DOHH2 (cell line): ENCODE measurements at regions not wholly inside any gene's neighbourhood (a gene's known extent, or its start where the extent isn't known, plus 50 kb on each side); places are given as distances from the start of the nearest gene placed in this dataset.

Experiments used
- EZH2phosphoT487 ChIP-seq: fragments of 200-600 bp; sonication (generic); IDR thresholded peaks from 2 replicates; pipeline ENCODE4 v1.6.1; 2017; ENCODE audit warnings: borderline replicate concordance, mild to moderate bottlenecking, antibody characterized with exemption, low read length, moderate library complexity, mixed read lengths
- TF ChIP-seq, protein P1 (sequence below): fragments of 200-600 bp; sonication (generic); IDR thresholded peaks from one replicate; pipeline ENCODE4 v1.5.1; 2014; ENCODE audit warnings: antibody characterized with exemption, mild to moderate bottlenecking, low read depth, low read length; ENCODE audit not compliant: poor library complexity, severe bottlenecking

DNA sequence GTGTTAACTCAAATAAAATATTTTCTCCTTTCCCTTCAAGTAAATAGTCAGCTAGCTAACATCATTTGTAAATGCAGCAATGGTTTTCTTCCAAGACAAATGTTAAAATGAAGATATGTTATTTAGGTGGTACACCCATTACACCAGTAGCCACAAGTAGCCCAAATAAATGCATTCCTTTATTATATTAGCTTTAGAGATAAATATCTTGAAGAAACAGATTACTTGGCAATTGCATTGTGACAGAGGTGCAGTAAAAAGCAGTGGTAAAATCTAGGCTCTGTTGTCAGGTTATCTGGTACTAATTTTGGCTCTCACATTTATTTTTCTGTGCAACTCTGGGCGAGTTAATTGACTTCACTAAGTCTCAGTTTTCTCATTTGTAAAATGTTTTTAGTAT, 193.0 kb downstream of the NAA11 start:
- TF ChIP-seq, protein P1, sequence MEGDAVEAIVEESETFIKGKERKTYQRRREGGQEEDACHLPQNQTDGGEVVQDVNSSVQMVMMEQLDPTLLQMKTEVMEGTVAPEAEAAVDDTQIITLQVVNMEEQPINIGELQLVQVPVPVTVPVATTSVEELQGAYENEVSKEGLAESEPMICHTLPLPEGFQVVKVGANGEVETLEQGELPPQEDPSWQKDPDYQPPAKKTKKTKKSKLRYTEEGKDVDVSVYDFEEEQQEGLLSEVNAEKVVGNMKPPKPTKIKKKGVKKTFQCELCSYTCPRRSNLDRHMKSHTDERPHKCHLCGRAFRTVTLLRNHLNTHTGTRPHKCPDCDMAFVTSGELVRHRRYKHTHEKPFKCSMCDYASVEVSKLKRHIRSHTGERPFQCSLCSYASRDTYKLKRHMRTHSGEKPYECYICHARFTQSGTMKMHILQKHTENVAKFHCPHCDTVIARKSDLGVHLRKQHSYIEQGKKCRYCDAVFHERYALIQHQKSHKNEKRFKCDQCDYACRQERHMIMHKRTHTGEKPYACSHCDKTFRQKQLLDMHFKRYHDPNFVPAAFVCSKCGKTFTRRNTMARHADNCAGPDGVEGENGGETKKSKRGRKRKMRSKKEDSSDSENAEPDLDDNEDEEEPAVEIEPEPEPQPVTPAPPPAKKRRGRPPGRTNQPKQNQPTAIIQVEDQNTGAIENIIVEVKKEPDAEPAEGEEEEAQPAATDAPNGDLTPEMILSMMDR, result no peak
- TF ChIP-seq EZH2phosphoT487, result no peak
